H1 (cell line): ENCODE measurements at regions not wholly inside any gene's neighbourhood (a gene's known extent, or its start where the extent isn't known, plus 50 kb on each side); places are given as distances from the start of the nearest gene placed in this dataset.

Experiments
- CTCF ChIA-PET: fragments of 300-600 bp; sonication (Branson Sonifier 250); formaldehyde crosslinking; loops from one replicate; lab custom pipeline; 2021; ENCODE audit not compliant: partially characterized antibody; lab: Charles Lee
- POLR2A ChIA-PET: fragments of 300-600 bp; sonication (Branson Sonifier 250); formaldehyde crosslinking; loops from one replicate; lab custom pipeline; 2021; ENCODE audit warnings: inconsistent platforms; ENCODE audit not compliant: partially characterized antibody; lab: Charles Lee
- DNase-seq, 2 experiments: peaks; one replicate each; pipeline versions ENCODE4 v3.0.0 to v3.0.0-alpha.2; 2010 to 2022; ENCODE audit warnings: low spot score in 2 of 2, low read depth in 1 of 2, mixed read lengths in 1 of 2
- FAIRE-seq: peaks from 2 replicates; lab custom pipeline; 2011; peaks lifted over from hg19 to GRCh38; lab: Jason Lieb, UNC
- H2AFZ ChIP-seq: 2 replicates; pipeline ENCODE4 v1.8.1; 2012; ENCODE audit warnings: low read length, inconsistent platforms
- H2AK5ac ChIP-seq: 2 replicates; pipeline ENCODE4 v1.6.1; 2013; ENCODE audit warnings: low read depth, low read length
- H2BK120ac ChIP-seq: replicated peaks from 2 replicates; pipeline ENCODE3; 2013; ENCODE audit warnings: low read depth, low read length, inconsistent platforms
- H2BK12ac ChIP-seq: 2 replicates; pipeline ENCODE4 v1.6.1; 2013; ENCODE audit warnings: low read depth, low read length
- H2BK15ac ChIP-seq: 2 replicates; pipeline ENCODE4 v1.6.1; 2013; ENCODE audit warnings: low read length
- H2BK20ac ChIP-seq: 2 replicates; pipeline ENCODE4 v1.6.1; 2013; ENCODE audit warnings: low read length
- H2BK5ac ChIP-seq: 2 replicates; pipeline ENCODE4 v1.6.1; 2013; ENCODE audit warnings: low read depth, low read length
- H3K14ac ChIP-seq: 2 replicates; pipeline ENCODE4 v1.6.1; 2013; ENCODE audit warnings: inconsistent platforms; ENCODE audit not compliant: insufficient read length
- H3K18ac ChIP-seq: 2 replicates; pipeline ENCODE4 v1.6.1; 2013; ENCODE audit warnings: low read length; ENCODE audit errors: extremely low read depth
- H3K23ac ChIP-seq: 2 replicates; pipeline ENCODE4 v1.6.1; 2013; ENCODE audit warnings: inconsistent platforms; ENCODE audit not compliant: insufficient read length
- H3K23me2 ChIP-seq: 2 replicates; pipeline ENCODE4 v1.6.1; 2013; ENCODE audit warnings: low read depth, low read length
- H3K27ac ChIP-seq: 2 replicates; pipeline ENCODE4 v1.6.1; 2011; ENCODE audit warnings: low read depth, low read length, inconsistent platforms
- H3K27me3 ChIP-seq, 4 experiments: replicated peaks in 1 of 4; 1 replicate in 1 of 4; 2 replicates in 3 of 4; pipeline versions ENCODE4 v1.6.1 to v1.8.1; 2011 to 2013; ENCODE audit warnings: low read length in 3 of 4, mild to moderate bottlenecking in 3 of 4, inconsistent platforms in 2 of 4, mixed read lengths in 2 of 4, moderate library complexity in 1 of 4; ENCODE audit not compliant: control insufficient read depth in 3 of 4, insufficient read depth in 3 of 4; ENCODE audit errors: extremely low read depth in 1 of 4
- H3K36me3 ChIP-seq, 4 experiments: 2 replicates each; pipeline versions ENCODE4 v1.6.1 to v1.8.1; 2011 to 2013; ENCODE audit warnings: mild to moderate bottlenecking in 4 of 4, low read length in 3 of 4, moderate library complexity in 2 of 4, control low read depth in 1 of 4, inconsistent platforms in 1 of 4; ENCODE audit not compliant: insufficient read depth in 4 of 4, control insufficient read depth in 2 of 4
- H3K4ac ChIP-seq: replicated peaks from 2 replicates; pipeline ENCODE3; 2013; ENCODE audit warnings: low read length, low read depth, mixed read lengths, inconsistent platforms; ENCODE audit not compliant: insufficient read length
- H3K4me1 ChIP-seq, 4 experiments: replicated peaks in 1 of 4; 1 replicate in 1 of 4; 2 replicates in 3 of 4; pipeline versions ENCODE4 v1.6.1 to v1.8.1; 2011 to 2013; ENCODE audit warnings: low read length in 3 of 4, inconsistent platforms in 2 of 4, mixed read lengths in 1 of 4; ENCODE audit not compliant: insufficient read depth in 4 of 4, control insufficient read depth in 3 of 4
- H3K4me2 ChIP-seq, 2 experiments: 2 replicates each; pipeline versions ENCODE4 v1.6.1 to v1.8.1; 2011 to 2013; ENCODE audit warnings: low read depth in 2 of 2, low read length in 2 of 2, control low read depth in 1 of 2, inconsistent platforms in 1 of 2, mild to moderate bottlenecking in 1 of 2; ENCODE audit not compliant: insufficient read depth in 1 of 2
- H3K4me3 ChIP-seq, 4 experiments: fragments of 200-600, 300-600 bp in 1 of 4; sonication (generic), shearing (Covaris generic), sonication (Bioruptor Twin) in 1 of 4; 2 replicates each; pipeline versions ENCODE4 v1.5.1 to v1.8.1; 2011 to 2016; ENCODE audit warnings: low read length in 4 of 4, low read depth in 3 of 4, control low read depth in 2 of 4, inconsistent platforms in 2 of 4, mild to moderate bottlenecking in 2 of 4, mixed read lengths in 1 of 4, moderate library complexity in 1 of 4; ENCODE audit not compliant: insufficient read depth in 2 of 4; ENCODE audit errors: extremely low read depth in 1 of 4
- H3K56ac ChIP-seq: replicated peaks from 2 replicates; pipeline ENCODE3; 2013; ENCODE audit warnings: low read depth, mild to moderate bottlenecking, mixed read lengths, low read length, inconsistent platforms; ENCODE audit not compliant: insufficient read length
- H3K79me1 ChIP-seq: 2 replicates; pipeline ENCODE4 v1.6.1; 2013; ENCODE audit warnings: low read depth, low read length, control low read depth
- H3K79me2 ChIP-seq, 2 experiments: 2 replicates each; pipeline versions ENCODE4 v1.6.1 to v1.8.1; 2012 to 2013; ENCODE audit warnings: low read length in 2 of 2, mild to moderate bottlenecking in 2 of 2, inconsistent platforms in 1 of 2; ENCODE audit not compliant: insufficient read depth in 2 of 2, control insufficient read depth in 1 of 2
- H3K9ac ChIP-seq, 4 experiments: replicated peaks in 1 of 4; 1 replicate in 1 of 4; 2 replicates in 3 of 4; pipeline versions ENCODE4 v1.6.1 to v1.8.1; 2011 to 2013; ENCODE audit warnings: low read depth in 3 of 4, low read length in 3 of 4, control low read depth in 2 of 4, mild to moderate bottlenecking in 2 of 4, moderate library complexity in 2 of 4, inconsistent platforms in 1 of 4; ENCODE audit errors: extremely low read depth in 1 of 4
- H3K9me3 ChIP-seq, 2 experiments: 2 replicates each; pipeline versions ENCODE4 v1.6.1 to v1.8.1; 2012 to 2013; ENCODE audit warnings: mild to moderate bottlenecking in 2 of 2, moderate library complexity in 2 of 2, control low read depth in 1 of 2, inconsistent platforms in 1 of 2, low read depth in 1 of 2, low read length in 1 of 2, mixed read lengths in 1 of 2; ENCODE audit not compliant: insufficient read depth in 2 of 2
- H4K20me1 ChIP-seq, 2 experiments: replicated peaks in 1 of 2; 2 replicates each; pipeline versions ENCODE3 to v1.8.1; 2011 to 2013; ENCODE audit warnings: inconsistent platforms in 2 of 2, low read length in 2 of 2, mild to moderate bottlenecking in 1 of 2; ENCODE audit not compliant: insufficient read depth in 2 of 2, control insufficient read depth in 1 of 2
- H4K5ac ChIP-seq: 2 replicates; pipeline ENCODE4 v1.6.1; 2013; ENCODE audit warnings: low read length, low read depth, mixed read lengths, inconsistent platforms; ENCODE audit not compliant: insufficient read length
- H4K8ac ChIP-seq: 2 replicates; pipeline ENCODE4 v1.8.0; 2013; ENCODE audit warnings: mild to moderate bottlenecking, moderate library complexity, low read length, inconsistent platforms; ENCODE audit not compliant: insufficient read depth; ENCODE audit errors: extremely low read depth
- H4K91ac ChIP-seq: replicated peaks from 2 replicates; pipeline ENCODE3; 2013; ENCODE audit warnings: low read length, mixed read lengths, inconsistent platforms; ENCODE audit not compliant: insufficient read length
- EGR1 ChIP-seq: IDR thresholded peaks from 2 replicates; pipeline ENCODE4 v1.6.1; 2011; ENCODE audit warnings: low read depth, low read length, borderline replicate concordance
- KDM5A ChIP-seq: fragments of 200-600 bp; IDR thresholded peaks from 2 replicates; pipeline ENCODE4 v1.7.1; 2012; ENCODE audit warnings: mild to moderate bottlenecking, low read length, inconsistent platforms, mixed read lengths
- NRF1 ChIP-seq: IDR thresholded peaks from 2 replicates; pipeline ENCODE4 v1.6.1; 2011; ENCODE audit warnings: mild to moderate bottlenecking, low read depth, low read length, improper control_type of control experiment
- POU5F1 ChIP-seq: IDR thresholded peaks from 2 replicates; pipeline ENCODE4 v1.6.1; 2011; ENCODE audit warnings: low read depth, mild to moderate bottlenecking, low read length, moderate library complexity
- RXRA ChIP-seq: IDR thresholded peaks from 2 replicates; pipeline ENCODE4 v1.6.1; 2011; ENCODE audit warnings: low read depth, mild to moderate bottlenecking, low read length, moderate library complexity; ENCODE audit not compliant: insufficient read depth
- SP1 ChIP-seq: IDR thresholded peaks from 2 replicates; pipeline ENCODE4 v1.6.1; 2011; ENCODE audit warnings: low read depth, low read length
- SP2 ChIP-seq: IDR thresholded peaks from 2 replicates; pipeline ENCODE4 v1.6.1; 2012; ENCODE audit warnings: mild to moderate bottlenecking, low read length, inconsistent platforms
- SP4 ChIP-seq: IDR thresholded peaks from 2 replicates; pipeline ENCODE4 v1.6.1; 2012; ENCODE audit warnings: low read length, inconsistent platforms
- SRF ChIP-seq: IDR thresholded peaks from 2 replicates; pipeline ENCODE4 v1.6.1; 2011; ENCODE audit warnings: mild to moderate bottlenecking, low read depth, low read length, moderate library complexity
- USF2 ChIP-seq: IDR thresholded peaks from 2 replicates; pipeline ENCODE4 v1.6.1; 2011; ENCODE audit warnings: low read length, improper control_type of control experiment
- ZNF274 ChIP-seq: IDR thresholded peaks from 2 replicates; pipeline ENCODE4 v1.7.0; 2012; ENCODE audit warnings: low read length, borderline replicate concordance; ENCODE audit errors: extremely low read depth
- WGBS, 2 experiments: shearing (Covaris generic) in 1 of 2; methylation state at CpG; one replicate each; pipeline versions ENCODE4 v1.1.6 to v1.1.7; 2013 to 2015; ENCODE audit warnings: low lambda C conversion rate in 2 of 2, mixed read lengths in 2 of 2, inconsistent platforms in 1 of 2, low coverage in 1 of 2, missing lambda C conversion rate in 1 of 2; ENCODE audit not compliant: insufficient replicate concordance in 2 of 2, insufficient coverage in 1 of 2, insufficient read length in 1 of 2; ENCODE audit errors: extremely low coverage in 1 of 2, missing lambda C conversion rate in 1 of 2; 5-methylcytosine and 5-hydroxymethylcytosine counted together

GRCh38 chr16:85333337-85333736 is 221.1 kb upstream of the CIBAR2 start:
- Histone ChIP-seq H3K79me1 (no peaks in the 10 kb centered on the region; the same call in 1 of the 2 replicates), H3K9me3 (peaks cover 0 to 8% of the 10 kb centered on the region in 2 experiments; a peak in 1 of 4 replicates), H4K8ac (no peak overlapping the region), H3K36me3 (no peaks in the 10 kb centered on the region), H4K5ac (no peak overlapping the region), H3K9ac (no peak overlapping the region), H2BK20ac (no peak overlapping the region), H3K23me2 (no peaks in the 10 kb centered on the region; the same call in 1 of the 2 replicates), H2BK5ac (no peak overlapping the region), H4K20me1 (peaks cover 14 to 31% of the 10 kb centered on the region in 2 experiments), H3K18ac (no peak overlapping the region), H2BK12ac (0 out of 2 replicates have a peak overlapping the region, but pooled peaks have one; percentile 90), H4K91ac (no peak overlapping the region), H3K27ac (no peak overlapping the region), H3K4me1 (peaks cover 4 to 45% (median 36%) of the 10 kb centered on the region in 4 experiments), H3K56ac (no peak overlapping the region), H2BK15ac (no peak overlapping the region), H2AFZ (no peak overlapping the region), H2AK5ac (0 out of 2 replicates have a peak overlapping the region, but pooled peaks have one; percentile 46), H3K4ac (no peak overlapping the region), H3K79me2 (no peaks in the 10 kb centered on the region), H2BK120ac (no peak overlapping the region), H3K27me3 (peaks cover 27 to 61% (median 56%) of the 10 kb centered on the region in 4 experiments), H3K4me2 (no peak overlapping the region), H3K4me3 (no peak overlapping the region), H3K23ac (no peak overlapping the region), H3K14ac (no peak overlapping the region)
- no peak for FAIRE-seq
- WGBS, 2 experiments = 98% methylated on average over 7 of the region's 9 CpGs; no CpG with 5 or more reads in 1 of the 2 experiments
- TF ChIP-seq NRF1 (no peak), POU5F1 (no peak), SP1 (no peak), ZNF274 (no peak), USF2 (no peak), KDM5A (no peak), SP4 (no peak), SRF (no peak), EGR1 (no peak), SP2 (no peak), RXRA (no peak)
- ChIA-PET POLR2A (interaction anchor here (1.2 to 1.6 kb wide), 3 partner anchors 10 to 20 kb away, joined by 3 to 5 read pairs (median 4); no protein-coding TSS in a partner anchor), CTCF (interaction anchor here (0.5 to 3.4 kb wide), 19 partner anchors 9 to 507 kb away, joined by 3 to 21 read pairs (median 5); no protein-coding TSS in a partner anchor)
- DNase-seq = no peak
